ENCODE measurements at regions not wholly inside any gene's neighbourhood (a gene's known extent, or its start where the extent isn't known, plus 50 kb on each side); places are given as distances from the start of the nearest gene placed in this dataset.
"Not testable (repeated sequence)": the region's sequence is repeated elsewhere in the genome, so short reads cannot be mapped to it uniquely, and the experiment has no call there.

DNA sequence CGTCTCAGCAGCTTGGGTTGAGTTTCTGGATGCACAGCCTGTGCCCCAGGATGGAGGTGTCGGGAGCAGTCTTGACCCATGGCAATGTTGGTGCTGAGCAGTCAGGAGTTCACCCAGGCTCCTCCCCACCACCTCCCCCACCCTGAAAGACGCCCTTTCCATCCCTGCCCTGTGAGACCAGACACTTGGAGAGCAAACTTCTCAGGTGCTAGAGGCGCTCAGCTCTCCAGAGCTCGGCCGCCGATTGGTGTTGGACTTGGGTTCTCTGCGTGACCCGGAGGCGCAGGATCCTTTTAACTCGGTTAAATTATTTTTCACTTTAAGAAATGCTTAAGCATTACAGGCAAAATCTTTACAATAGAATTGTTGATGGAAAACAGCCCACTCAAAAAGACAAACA, 101.5 kb downstream of the NPIPB11 start:
- TF ChIP-seq, protein P1, sequence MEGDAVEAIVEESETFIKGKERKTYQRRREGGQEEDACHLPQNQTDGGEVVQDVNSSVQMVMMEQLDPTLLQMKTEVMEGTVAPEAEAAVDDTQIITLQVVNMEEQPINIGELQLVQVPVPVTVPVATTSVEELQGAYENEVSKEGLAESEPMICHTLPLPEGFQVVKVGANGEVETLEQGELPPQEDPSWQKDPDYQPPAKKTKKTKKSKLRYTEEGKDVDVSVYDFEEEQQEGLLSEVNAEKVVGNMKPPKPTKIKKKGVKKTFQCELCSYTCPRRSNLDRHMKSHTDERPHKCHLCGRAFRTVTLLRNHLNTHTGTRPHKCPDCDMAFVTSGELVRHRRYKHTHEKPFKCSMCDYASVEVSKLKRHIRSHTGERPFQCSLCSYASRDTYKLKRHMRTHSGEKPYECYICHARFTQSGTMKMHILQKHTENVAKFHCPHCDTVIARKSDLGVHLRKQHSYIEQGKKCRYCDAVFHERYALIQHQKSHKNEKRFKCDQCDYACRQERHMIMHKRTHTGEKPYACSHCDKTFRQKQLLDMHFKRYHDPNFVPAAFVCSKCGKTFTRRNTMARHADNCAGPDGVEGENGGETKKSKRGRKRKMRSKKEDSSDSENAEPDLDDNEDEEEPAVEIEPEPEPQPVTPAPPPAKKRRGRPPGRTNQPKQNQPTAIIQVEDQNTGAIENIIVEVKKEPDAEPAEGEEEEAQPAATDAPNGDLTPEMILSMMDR (IDR thresholded peaks at IDR 0.05): not testable (repeated sequence)
- TF ChIP-seq POLR2A (IDR thresholded peaks at IDR 0.05): not testable (repeated sequence)

Data from transverse colon (tissue), 3 donors.